RPMI8226 (cell line): ENCODE measurements at regions not wholly inside any gene's neighbourhood (a gene's known extent, or its start where the extent isn't known, plus 50 kb on each side); places are given as distances from the start of the nearest gene placed in this dataset.

ENCODE experiments used
- DNase-seq: peaks from one replicate; pipeline ENCODE4 v3.0.0-alpha.2; 2015

DNA sequence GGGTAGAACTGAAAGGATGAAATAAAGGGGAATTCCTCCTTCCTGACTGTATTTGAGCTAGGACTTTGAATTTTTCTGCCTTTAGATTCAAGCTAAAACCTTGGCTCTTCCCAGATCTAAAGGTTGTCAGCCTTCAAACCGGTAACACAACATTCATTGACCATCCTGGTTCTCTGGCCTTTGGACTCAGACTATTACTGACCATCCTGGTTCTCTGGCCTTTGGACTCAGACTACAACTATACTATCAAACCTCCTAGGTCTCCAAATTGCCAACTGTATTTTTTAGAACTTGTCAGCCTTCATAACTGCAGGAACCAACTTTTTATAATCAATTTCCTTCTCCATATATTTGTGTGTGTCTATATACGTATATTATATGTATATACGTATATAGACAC, 140.6 kb upstream of the RBMY1B start:
- DNase-seq = no peak

- no peak for DNase-seq
Measured at GRCh38 chrY:21394116-21394515, 117.0 kb upstream of the RBMY1B start.

GRCh38 chrY:21422221-21422620, 88.9 kb upstream of the RBMY1B start:
- DNase-seq = no peak

DNA sequence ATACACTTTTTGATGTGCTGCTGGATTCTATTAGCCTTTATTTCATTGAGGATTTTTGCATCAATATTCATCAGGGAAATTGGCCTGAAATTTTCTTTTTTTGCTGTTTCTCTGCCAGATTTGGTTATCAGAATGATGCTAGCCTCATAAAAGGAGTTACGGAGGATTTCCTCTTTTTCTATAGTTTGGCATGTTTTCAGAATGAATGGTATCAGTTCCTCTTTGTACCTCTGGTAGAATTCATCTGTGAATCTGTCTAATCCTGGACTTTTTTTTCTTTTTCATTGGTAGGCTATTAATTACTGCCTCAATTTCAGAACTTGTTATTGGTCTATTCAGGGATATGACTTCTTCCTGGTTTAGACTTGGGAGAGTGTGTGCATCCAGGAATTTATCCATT, 70.6 kb upstream of the RBMY1B start:
- peak; percentile 5 for DNase-seq

DNA sequence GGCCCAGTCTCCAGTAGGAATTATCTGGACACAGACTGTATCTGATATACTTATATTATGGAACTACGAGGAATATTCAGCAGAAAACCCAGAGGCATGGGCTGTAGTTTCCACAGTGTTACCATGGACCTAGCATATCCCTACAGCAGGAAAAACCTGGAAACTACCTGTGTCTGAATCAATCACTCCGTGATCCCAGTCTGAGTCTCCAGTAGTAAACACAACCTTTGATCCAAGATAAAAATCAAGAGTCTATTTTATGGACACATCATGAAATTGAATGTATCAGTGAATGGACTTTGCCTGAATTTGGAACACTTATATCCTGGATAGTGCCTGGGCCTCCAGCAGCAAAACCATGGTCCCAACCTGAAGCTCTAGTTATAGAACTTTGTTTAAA, 57.5 kb upstream of the RBMY1B start:
- no peak for DNase-seq

GRCh38 chrY:21454133-21454532, 57.0 kb upstream of the RBMY1B start:
- no peak for DNase-seq

DNA sequence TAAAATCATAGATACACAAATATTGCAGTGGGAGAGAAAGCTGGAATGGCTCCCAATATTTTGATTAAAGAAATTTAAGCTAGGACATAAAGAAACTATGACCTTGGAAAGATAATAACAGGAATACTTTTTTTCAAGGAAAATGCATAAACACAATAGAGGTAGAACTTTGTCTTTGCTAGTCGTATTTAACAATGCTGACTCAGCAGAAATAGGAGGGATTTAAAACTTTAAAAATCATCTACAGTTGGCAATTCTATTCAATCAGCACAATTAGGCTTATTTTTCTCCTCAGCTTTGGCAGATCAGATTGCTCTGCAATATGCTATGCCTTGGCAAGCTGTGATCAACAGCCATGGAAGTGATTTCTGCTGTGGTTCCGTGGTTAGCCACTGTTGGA, 51.5 kb upstream of the RBMY1B start:
- no peak for DNase-seq
